GM12891 (cell line): ENCODE measurements at regions not wholly inside any gene's neighbourhood (a gene's known extent, or its start where the extent isn't known, plus 50 kb on each side); places are given as distances from the start of the nearest gene placed in this dataset.

ENCODE experiments used
- PAX5 ChIP-seq: IDR thresholded peaks from 2 replicates; pipeline ENCODE4 v1.6.1; 2011; ENCODE audit warnings: low read length, moderate library complexity, mild to moderate bottlenecking; ENCODE audit not compliant: insufficient read depth, severe bottlenecking
- POLR2A ChIP-seq: IDR thresholded peaks from 2 replicates; pipeline ENCODE4 v1.6.1; 2011; ENCODE audit warnings: low read depth, low read length, control low read depth
- POLR2AphosphoS5 ChIP-seq: IDR thresholded peaks from 2 replicates; pipeline ENCODE4 v1.6.1; 2011; ENCODE audit warnings: low read depth, low read length, control low read depth
- POU2F2 ChIP-seq: IDR thresholded peaks from 2 replicates; pipeline ENCODE4 v1.6.1; 2011; ENCODE audit warnings: low read depth, mild to moderate bottlenecking, control low read depth, low read length, moderate library complexity
- TAF1 ChIP-seq: IDR thresholded peaks from 2 replicates; pipeline ENCODE4 v1.6.1; 2011; ENCODE audit warnings: low read depth, low read length, control low read depth

DNA sequence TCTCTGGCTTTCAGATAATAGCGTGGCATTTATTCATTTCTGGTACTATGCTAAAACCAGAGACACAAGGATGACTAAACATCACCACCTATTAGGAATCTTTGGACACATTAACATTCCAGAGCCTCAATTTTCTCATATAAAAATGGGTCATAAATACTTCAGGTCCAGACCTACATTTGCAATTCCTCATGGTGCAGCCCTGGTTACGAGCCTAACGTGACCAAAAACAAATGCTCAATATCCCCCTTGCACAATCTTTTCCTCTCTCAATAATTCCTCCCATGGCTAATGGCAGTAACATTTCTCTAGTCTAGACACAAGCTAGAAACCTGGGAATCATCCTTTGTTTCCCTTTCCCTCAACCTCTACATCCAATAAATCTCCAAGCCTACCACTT lies 112.8 kb upstream of the NABP1 start:
- no peak for TF ChIP-seq POLR2A
- no peak for TF ChIP-seq TAF1
- no peak for TF ChIP-seq POLR2AphosphoS5
- no peak for TF ChIP-seq PAX5
- no peak for TF ChIP-seq POU2F2
